K562 (cell line): ENCODE measurements at regions not wholly inside any gene's neighbourhood (a gene's known extent, or its start where the extent isn't known, plus 50 kb on each side); places are given as distances from the start of the nearest gene placed in this dataset.

Experiments used
- ARHGAP35 ChIP-seq: fragments of 450-650 bp; IDR thresholded peaks from 2 replicates; pipeline ENCODE4 v1.6.1; 2018; ENCODE audit not compliant: partially characterized antibody
- FIP1L1 ChIP-seq: fragments of 200-400 bp; formaldehyde crosslinking; IDR thresholded peaks from 2 replicates; pipeline ENCODE4 v1.6.1; 2018; ENCODE audit warnings: mild to moderate bottlenecking, low read depth, low read length; ENCODE audit not compliant: poor library complexity, severe bottlenecking
- HDAC6 ChIP-seq: IDR thresholded peaks from 2 replicates; pipeline ENCODE4 v1.6.1; 2012; ENCODE audit warnings: low read depth, mild to moderate bottlenecking, control low read depth, inconsistent platforms, low read length, moderate library complexity
- KAT8 ChIP-seq: fragments of 450-650 bp; IDR thresholded peaks from 2 replicates; pipeline ENCODE4 v1.6.1; 2016; ENCODE audit warnings: low read depth, mild to moderate bottlenecking
- TAF15 ChIP-seq: fragments of 200-400 bp; formaldehyde crosslinking; IDR thresholded peaks from 2 replicates; pipeline ENCODE4 v1.6.1; 2017; ENCODE audit warnings: mild to moderate bottlenecking, low read depth, low read length, moderate library complexity
- ZNF121 ChIP-seq: sonication (generic); formaldehyde crosslinking; conservative IDR thresholded peaks from 2 replicates; pipeline ENCODE4 v1.8.0; 2022; ENCODE audit warnings: missing genetic modification reagents
- ZNF175 ChIP-seq: fragments of 200-800 bp; sonication (Bioruptor generic); IDR thresholded peaks from 2 replicates; pipeline ENCODE4 v1.6.1; 2016; ENCODE audit warnings: low read depth, mild to moderate bottlenecking, missing genetic modification characterization, missing compliant biosample characterization
- ZNF311 ChIP-seq: fragments of 250-450 bp; sonication (Bioruptor Pico); IDR thresholded peaks from 2 replicates; pipeline ENCODE4 v1.4.0; 2020; ENCODE audit warnings: mild to moderate bottlenecking, moderate library complexity
- ZNF347 ChIP-seq: fragments of 450-650 bp; formaldehyde crosslinking; IDR thresholded peaks from 2 replicates; pipeline ENCODE4 v1.4.0; 2020; ENCODE audit warnings: low read depth, mild to moderate bottlenecking, moderate library complexity
- ZNF384 ChIP-seq: IDR thresholded peaks from 2 replicates; pipeline ENCODE4 v1.6.1; 2012; ENCODE audit warnings: low read depth, low read length, improper control_type of control experiment
- ZNF589 ChIP-seq: fragments of 200-800 bp; sonication (Bioruptor generic); IDR thresholded peaks from 2 replicates; pipeline ENCODE4 v1.6.1; 2016; ENCODE audit warnings: low read depth, missing genetic modification characterization, missing compliant biosample characterization
- ZSCAN32 ChIP-seq: fragments of 450-650 bp; formaldehyde crosslinking; IDR thresholded peaks from 2 replicates; pipeline ENCODE4 v1.4.0; 2020; ENCODE audit warnings: mild to moderate bottlenecking, moderate library complexity
- TF ChIP-seq, protein P1 (sequence below), 2 experiments: fragments of 450-650 bp in 1 of 2; sonication (generic) in 1 of 2; formaldehyde crosslinking in 1 of 2; IDR thresholded peaks; 2 replicates each; pipeline versions ENCODE4 v1.7.1 to v1.9.0; 2016 to 2022; ENCODE audit warnings: inconsistent platforms in 1 of 2, mild to moderate bottlenecking in 1 of 2, missing genetic modification reagents in 1 of 2
- TF ChIP-seq, protein P2 (sequence below): fragments of 250-450 bp; sonication (Bioruptor Pico); IDR thresholded peaks from 2 replicates; pipeline ENCODE4 v1.8.0; 2022; ENCODE audit warnings: inconsistent platforms, mild to moderate bottlenecking, moderate library complexity, borderline replicate concordance
- TF ChIP-seq, protein P3 (sequence below): fragments of 450-650 bp; IDR thresholded peaks from 2 replicates; pipeline ENCODE4 v1.6.1; 2017; ENCODE audit warnings: mild to moderate bottlenecking, moderate library complexity

DNA sequence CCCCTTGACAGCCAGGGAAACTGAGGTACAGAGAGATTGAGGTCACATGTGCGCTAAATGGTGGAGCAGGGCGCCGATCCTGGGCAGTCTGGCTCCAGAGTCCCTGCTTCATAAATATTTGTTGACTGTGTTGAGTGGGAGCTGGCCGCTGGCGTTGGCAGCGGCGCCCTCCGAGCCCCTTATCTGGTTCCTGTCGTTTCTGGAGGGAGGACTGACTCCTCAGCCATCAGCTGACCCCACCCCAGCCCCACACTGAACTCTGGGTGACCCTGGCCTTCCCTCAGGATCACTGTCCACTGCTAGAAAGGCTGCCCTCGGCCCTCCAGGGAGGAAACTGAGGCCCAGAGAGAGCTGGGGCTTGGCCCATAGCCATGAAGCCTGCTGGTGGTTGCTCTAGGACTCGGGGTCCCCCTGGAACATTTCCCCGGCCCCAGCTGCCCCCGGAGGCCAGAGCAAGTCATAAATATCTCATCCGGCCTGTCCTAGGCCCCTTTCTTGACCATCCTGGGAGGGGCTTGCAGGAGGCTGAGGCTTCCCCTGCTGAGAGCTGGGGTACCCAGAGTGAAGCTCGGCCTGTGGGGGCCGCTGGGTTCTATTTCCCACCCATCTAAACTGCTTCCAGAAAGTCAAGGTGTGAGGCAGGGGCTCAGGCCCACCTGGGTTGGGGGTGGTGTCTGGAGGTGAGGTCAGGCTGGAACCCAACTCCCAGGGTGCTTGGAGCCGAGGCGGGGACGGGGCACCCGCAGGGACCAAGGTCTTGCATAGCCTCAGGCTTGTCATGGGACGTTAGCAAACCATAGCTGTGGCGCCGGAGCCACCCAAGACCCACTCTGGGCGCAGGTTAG lies 51.7 kb upstream of the GSE1 start (continued):
- TF ChIP-seq, protein P1, sequence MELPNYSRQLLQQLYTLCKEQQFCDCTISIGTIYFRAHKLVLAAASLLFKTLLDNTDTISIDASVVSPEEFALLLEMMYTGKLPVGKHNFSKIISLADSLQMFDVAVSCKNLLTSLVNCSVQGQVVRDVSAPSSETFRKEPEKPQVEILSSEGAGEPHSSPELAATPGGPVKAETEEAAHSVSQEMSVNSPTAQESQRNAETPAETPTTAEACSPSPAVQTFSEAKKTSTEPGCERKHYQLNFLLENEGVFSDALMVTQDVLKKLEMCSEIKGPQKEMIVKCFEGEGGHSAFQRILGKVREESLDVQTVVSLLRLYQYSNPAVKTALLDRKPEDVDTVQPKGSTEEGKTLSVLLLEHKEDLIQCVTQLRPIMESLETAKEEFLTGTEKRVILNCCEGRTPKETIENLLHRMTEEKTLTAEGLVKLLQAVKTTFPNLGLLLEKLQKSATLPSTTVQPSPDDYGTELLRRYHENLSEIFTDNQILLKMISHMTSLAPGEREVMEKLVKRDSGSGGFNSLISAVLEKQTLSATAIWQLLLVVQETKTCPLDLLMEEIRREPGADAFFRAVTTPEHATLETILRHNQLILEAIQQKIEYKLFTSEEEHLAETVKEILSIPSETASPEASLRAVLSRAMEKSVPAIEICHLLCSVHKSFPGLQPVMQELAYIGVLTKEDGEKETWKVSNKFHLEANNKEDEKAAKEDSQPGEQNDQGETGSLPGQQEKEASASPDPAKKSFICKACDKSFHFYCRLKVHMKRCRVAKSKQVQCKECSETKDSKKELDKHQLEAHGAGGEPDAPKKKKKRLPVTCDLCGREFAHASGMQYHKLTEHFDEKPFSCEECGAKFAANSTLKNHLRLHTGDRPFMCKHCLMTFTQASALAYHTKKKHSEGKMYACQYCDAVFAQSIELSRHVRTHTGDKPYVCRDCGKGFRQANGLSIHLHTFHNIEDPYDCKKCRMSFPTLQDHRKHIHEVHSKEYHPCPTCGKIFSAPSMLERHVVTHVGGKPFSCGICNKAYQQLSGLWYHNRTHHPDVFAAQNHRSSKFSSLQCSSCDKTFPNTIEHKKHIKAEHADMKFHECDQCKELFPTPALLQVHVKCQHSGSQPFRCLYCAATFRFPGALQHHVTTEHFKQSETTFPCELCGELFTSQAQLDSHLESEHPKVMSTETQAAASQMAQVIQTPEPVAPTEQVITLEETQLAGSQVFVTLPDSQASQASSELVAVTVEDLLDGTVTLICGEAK (IDR thresholded peaks at IDR 0.05), result no peak
- TF ChIP-seq, protein P1 (CRISPR knock-in tag; IDR thresholded peaks at IDR 0.05), result no peak
- TF ChIP-seq ZNF589 (peak; percentile 81), ARHGAP35 (no peak), ZSCAN32 (CRISPR knock-in tag) (no peak), KAT8 (no peak), ZNF175 (CRISPR knock-in tag) (peak; percentile 84), ZNF347 (CRISPR knock-in tag) (no peak), TAF15 (no peak), ZNF311 (CRISPR knock-in tag) (peak; percentile 75; the same call in 1 of the 2 replicates), ZNF384 (no peak), HDAC6 (no peak), ZNF121 (CRISPR knock-in tag) (no peak), FIP1L1 (no peak)
- TF ChIP-seq, protein P2, sequence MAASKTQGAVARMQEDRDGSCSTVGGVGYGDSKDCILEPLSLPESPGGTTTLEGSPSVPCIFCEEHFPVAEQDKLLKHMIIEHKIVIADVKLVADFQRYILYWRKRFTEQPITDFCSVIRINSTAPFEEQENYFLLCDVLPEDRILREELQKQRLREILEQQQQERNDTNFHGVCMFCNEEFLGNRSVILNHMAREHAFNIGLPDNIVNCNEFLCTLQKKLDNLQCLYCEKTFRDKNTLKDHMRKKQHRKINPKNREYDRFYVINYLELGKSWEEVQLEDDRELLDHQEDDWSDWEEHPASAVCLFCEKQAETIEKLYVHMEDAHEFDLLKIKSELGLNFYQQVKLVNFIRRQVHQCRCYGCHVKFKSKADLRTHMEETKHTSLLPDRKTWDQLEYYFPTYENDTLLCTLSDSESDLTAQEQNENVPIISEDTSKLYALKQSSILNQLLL (CRISPR knock-in tag), result no peak
- TF ChIP-seq, protein P3, sequence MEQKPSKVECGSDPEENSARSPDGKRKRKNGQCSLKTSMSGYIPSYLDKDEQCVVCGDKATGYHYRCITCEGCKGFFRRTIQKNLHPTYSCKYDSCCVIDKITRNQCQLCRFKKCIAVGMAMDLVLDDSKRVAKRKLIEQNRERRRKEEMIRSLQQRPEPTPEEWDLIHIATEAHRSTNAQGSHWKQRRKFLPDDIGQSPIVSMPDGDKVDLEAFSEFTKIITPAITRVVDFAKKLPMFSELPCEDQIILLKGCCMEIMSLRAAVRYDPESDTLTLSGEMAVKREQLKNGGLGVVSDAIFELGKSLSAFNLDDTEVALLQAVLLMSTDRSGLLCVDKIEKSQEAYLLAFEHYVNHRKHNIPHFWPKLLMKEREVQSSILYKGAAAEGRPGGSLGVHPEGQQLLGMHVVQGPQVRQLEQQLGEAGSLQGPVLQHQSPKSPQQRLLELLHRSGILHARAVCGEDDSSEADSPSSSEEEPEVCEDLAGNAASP, result no peak
